Smooth muscle cell (in vitro differentiated cells): ENCODE measurements at regions not wholly inside any gene's neighbourhood (a gene's known extent, or its start where the extent isn't known, plus 50 kb on each side); places are given as distances from the start of the nearest gene placed in this dataset.

Experiments used
- DNase-seq: peaks from one replicate; lab custom pipeline; 2025; ENCODE audit not compliant: unreplicated experiment; lab: John Stamatoyannopoulos, UW
- H2AFZ ChIP-seq: fragments of 200-600 bp; sonication (generic); 2 replicates; pipeline ENCODE4 v1.6.0; 2016; ENCODE audit warnings: antibody characterized with exemption, low read depth, mild to moderate bottlenecking
- H3F3A ChIP-seq: fragments of 200-600 bp; sonication (generic); 2 replicates; pipeline ENCODE4 v1.6.0; 2017; ENCODE audit warnings: antibody characterized with exemption, low read depth
- H3K27ac ChIP-seq: fragments of 200-600 bp; sonication (generic); 2 replicates; pipeline ENCODE4 v1.5.1; 2016; ENCODE audit warnings: low read depth, mild to moderate bottlenecking
- H3K27me3 ChIP-seq: fragments of 200-600 bp; sonication (generic); 2 replicates; pipeline ENCODE4 v1.6.1; 2016; ENCODE audit warnings: low read depth, mild to moderate bottlenecking
- H3K36me3 ChIP-seq: fragments of 200-600 bp; sonication (generic); 2 replicates; pipeline ENCODE4 v1.5.1; 2016; ENCODE audit warnings: low read depth
- H3K4me1 ChIP-seq: fragments of 200-600 bp; sonication (generic); 2 replicates; pipeline ENCODE4 v1.5.1; 2016; ENCODE audit warnings: low read depth
- H3K4me2 ChIP-seq: fragments of 200-600 bp; sonication (generic); 2 replicates; pipeline ENCODE4 v1.6.0; 2016; ENCODE audit warnings: mild to moderate bottlenecking
- H3K4me3 ChIP-seq: fragments of 200-600 bp; sonication (generic); 2 replicates; pipeline ENCODE4 v1.5.1; 2016; ENCODE audit warnings: mild to moderate bottlenecking
- H3K79me2 ChIP-seq: fragments of 200-600 bp; sonication (generic); 2 replicates; pipeline ENCODE4 v1.6.0; 2016; ENCODE audit warnings: low read depth, mild to moderate bottlenecking
- H3K9ac ChIP-seq: fragments of 200-600 bp; sonication (generic); 2 replicates; pipeline ENCODE4 v1.6.0; 2016; ENCODE audit warnings: low read depth
- H3K9me3 ChIP-seq: fragments of 200-600 bp; sonication (generic); replicated peaks from 2 replicates; pipeline ENCODE4 v1.5.1; 2016; ENCODE audit warnings: low read depth
- H4K20me1 ChIP-seq: fragments of 200-600 bp; sonication (generic); 2 replicates; pipeline ENCODE4 v1.6.0; 2016; ENCODE audit warnings: low read depth
- CTCF ChIP-seq: fragments of 200-600 bp; sonication (generic); IDR thresholded peaks from 2 replicates; pipeline ENCODE4 v1.5.1; 2017; ENCODE audit warnings: borderline replicate concordance, mild to moderate bottlenecking, antibody characterized with exemption; ENCODE audit not compliant: insufficient read depth, poor library complexity, severe bottlenecking
- WGBS: methylation state at CpG from one replicate; pipeline ENCODE4 v1.1.7; 2016; ENCODE audit warnings: low lambda C conversion rate; 5-methylcytosine and 5-hydroxymethylcytosine counted together

- 96% methylated on average over 1 of the region's 1 CpG for WGBS
Observed at GRCh38 chr2:39934851-39935250, 155.8 kb upstream of the THUMPD2 start.

GRCh38 chr2:39933196-39933595 lies 154.1 kb upstream of the THUMPD2 start:
- 61% methylated on average over 3 of the region's 3 CpGs for WGBS
- Histone ChIP-seq H3K79me2 (no peaks in the 10 kb centered on the region), H4K20me1 (no peaks in the 10 kb centered on the region), H3K9me3 (no peaks in the 10 kb centered on the region), H3K4me1 (peaks cover 3% of the 10 kb centered on the region), H3F3A (no peaks in the 10 kb centered on the region), H3K9ac (no peak overlapping the region), H3K27me3 (no peaks in the 10 kb centered on the region), H3K27ac (no peak overlapping the region), H3K36me3 (no peaks in the 10 kb centered on the region), H3K4me2 (no peak overlapping the region), H3K4me3 (no peak overlapping the region), H2AFZ (no peak overlapping the region)
- no peak for TF ChIP-seq CTCF
- DNase-seq, result no peak

More at GRCh38 chr2:39934851-39935250, 155.8 kb upstream of the THUMPD2 start:
- Histone ChIP-seq H3K36me3 (no peaks in the 10 kb centered on the region), H3F3A (no peaks in the 10 kb centered on the region), H3K27ac (no peak overlapping the region), H2AFZ (no peak overlapping the region), H3K27me3 (no peaks in the 10 kb centered on the region), H3K9ac (no peak overlapping the region), H3K4me2 (no peak overlapping the region), H3K4me1 (peaks cover 6% of the 10 kb centered on the region), H3K79me2 (no peaks in the 10 kb centered on the region), H3K9me3 (no peaks in the 10 kb centered on the region), H3K4me3 (no peak overlapping the region), H4K20me1 (no peaks in the 10 kb centered on the region)
- no peak for DNase-seq
- no peak for TF ChIP-seq CTCF

GRCh38 chr2:39932198-39932597 lies 153.1 kb upstream of the THUMPD2 start:
- Histone ChIP-seq H3K79me2 (no peaks in the 10 kb centered on the region), H3K36me3 (no peaks in the 10 kb centered on the region), H3K4me2 (no peak overlapping the region), H3K4me1 (no peaks in the 10 kb centered on the region), H3F3A (no peaks in the 10 kb centered on the region), H3K27ac (no peak overlapping the region), H3K27me3 (no peaks in the 10 kb centered on the region), H3K9me3 (no peaks in the 10 kb centered on the region), H4K20me1 (no peaks in the 10 kb centered on the region), H3K9ac (no peak overlapping the region), H2AFZ (no peak overlapping the region), H3K4me3 (no peak overlapping the region)
- DNase-seq, result no peak
- WGBS, result 81% methylated on average over 3 of the region's 3 CpGs
- TF ChIP-seq CTCF, result no peak

- H3K9ac ChIP-seq, result no peak overlapping the region
- no peaks in the 10 kb centered on the region for H3K36me3 ChIP-seq
- H3F3A ChIP-seq, result no peaks in the 10 kb centered on the region
- H4K20me1 ChIP-seq, result no peaks in the 10 kb centered on the region
- no peaks in the 10 kb centered on the region for H3K9me3 ChIP-seq
- no peak overlapping the region for H3K27ac ChIP-seq
- no peak overlapping the region for H3K4me2 ChIP-seq
- no peaks in the 10 kb centered on the region for H3K79me2 ChIP-seq
- no peak for TF ChIP-seq CTCF
- 64% methylated on average over 7 of the region's 7 CpGs for WGBS
- no peak for DNase-seq
- no peak overlapping the region for H3K4me3 ChIP-seq
- H2AFZ ChIP-seq, result no peak overlapping the region
- H3K4me1 ChIP-seq, result no peaks in the 10 kb centered on the region
- no peaks in the 10 kb centered on the region for H3K27me3 ChIP-seq
Observed at GRCh38 chr2:39930175-39930917, 151.3 kb upstream of the THUMPD2 start.
